GM18861 (cell line): ENCODE measurements at regions not wholly inside any gene's neighbourhood (a gene's known extent, or its start where the extent isn't known, plus 50 kb on each side); places are given as distances from the start of the nearest gene placed in this dataset.

ENCODE experiments used
- ATAC-seq: cut with Tn5 transposase; IDR thresholded peaks from one replicate; pipeline ENCODE4 v1.9.1; 2021; ENCODE audit not compliant: unreplicated experiment

DNA sequence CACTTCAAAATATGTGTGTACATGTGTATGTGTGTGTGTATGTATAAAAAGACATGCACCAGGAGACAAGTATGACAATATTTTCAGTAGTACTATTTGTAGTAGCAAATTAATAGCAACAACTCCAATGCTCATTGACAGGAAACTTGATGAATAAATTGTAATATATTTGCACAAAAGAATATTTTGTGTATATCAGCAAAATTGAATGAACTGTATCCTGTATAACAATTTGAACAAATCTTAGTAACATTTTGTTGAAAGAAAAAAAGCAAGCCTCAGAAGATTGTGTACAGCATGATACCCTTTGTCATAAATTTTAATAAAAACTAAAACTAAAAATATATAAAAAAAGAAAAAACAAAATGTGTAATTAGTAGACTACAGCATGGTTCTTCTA lies 1367.3 kb upstream of the TMEFF2 start:
- no peak for ATAC-seq

DNA sequence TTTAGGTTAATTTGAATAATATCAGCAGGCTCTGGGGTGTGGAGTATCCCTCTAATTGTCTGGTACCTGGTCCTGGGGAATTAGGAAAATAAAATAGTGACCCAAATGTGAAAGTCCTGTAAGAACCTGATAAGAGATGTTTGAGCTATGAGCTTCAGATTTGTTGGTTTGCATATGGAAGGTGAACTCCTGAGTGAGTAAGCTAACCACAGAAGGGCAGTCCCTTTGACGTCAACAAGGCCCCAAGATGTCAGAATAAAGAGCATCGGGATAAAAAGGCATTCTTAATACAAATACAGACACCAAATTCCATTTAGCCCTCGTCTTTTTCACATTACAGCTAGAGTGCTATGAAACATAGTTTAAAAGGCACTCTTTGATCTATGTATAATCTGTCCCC lies 1366.3 kb upstream of the TMEFF2 start:
- ATAC-seq: no peak

DNA sequence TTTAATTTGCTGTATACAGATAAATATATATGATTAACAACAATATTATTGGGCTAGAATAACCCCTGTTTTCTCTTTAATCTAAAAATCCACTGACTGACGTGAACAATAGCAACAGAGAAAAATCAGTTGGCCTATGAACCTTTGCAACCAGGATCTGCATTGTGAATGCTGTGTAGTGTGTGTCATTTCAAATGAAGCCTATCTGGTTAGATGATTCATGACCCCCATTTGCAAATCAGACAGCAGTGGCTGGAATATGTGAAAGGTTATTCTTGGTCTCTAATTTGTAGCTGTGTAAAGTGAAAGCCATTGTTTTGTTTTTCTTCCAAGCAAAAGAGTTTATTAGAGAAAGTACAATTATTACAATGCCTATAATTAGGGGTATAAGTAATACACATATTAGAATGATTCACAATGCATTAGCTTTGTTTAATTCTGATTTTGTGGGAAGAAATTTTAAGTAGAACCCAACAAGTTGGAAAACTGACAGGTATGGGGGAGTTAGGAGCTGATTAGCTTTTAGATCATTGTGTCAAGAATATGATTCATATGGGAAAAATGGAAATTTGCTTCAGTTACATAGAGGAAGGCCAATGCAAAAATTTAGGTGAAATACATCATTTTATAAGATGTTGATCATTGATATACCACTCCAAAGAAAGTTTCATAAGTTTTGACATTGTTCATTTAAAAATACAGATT lies 1362.2 kb upstream of the TMEFF2 start:
- no peak for ATAC-seq

DNA sequence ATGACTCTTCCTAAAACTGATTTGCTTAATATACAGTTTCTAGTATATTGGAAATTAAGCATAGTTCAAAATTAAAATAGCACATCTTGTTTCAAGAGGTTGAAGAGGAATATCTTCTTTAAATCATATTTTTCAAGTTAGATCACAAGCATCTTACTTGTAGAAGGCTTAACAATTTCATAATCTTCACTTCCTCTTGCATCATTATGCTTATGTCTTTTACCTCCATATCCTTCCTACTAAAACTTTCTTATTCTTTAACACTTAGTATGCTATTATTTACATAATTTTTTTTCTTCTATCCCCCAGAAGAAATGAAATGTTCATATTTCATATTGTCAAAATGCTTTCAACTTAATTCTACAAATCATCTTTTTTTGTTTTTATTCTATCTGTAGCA lies 1354.9 kb upstream of the TMEFF2 start:
- no peak for ATAC-seq

DNA sequence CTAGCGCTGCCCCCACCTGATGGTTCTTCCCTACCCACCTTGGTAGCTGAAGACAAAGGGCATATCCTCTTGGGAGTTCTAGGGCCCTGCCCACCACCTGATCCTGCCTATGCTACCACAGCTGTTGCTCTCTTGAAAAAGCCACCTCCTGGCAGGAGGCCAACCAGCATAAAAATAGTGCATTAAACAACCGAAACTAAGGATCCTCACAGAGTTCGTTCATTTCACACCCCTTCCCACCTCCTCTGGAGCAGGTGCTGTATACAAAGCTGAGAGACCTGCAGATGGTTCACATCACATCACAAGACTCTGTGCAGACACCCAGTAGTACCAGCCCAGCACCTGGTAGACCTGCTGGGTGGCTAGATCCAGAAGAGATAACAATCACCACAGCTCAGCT lies 1348.0 kb upstream of the TMEFF2 start:
- peak; percentile 38 for ATAC-seq

DNA sequence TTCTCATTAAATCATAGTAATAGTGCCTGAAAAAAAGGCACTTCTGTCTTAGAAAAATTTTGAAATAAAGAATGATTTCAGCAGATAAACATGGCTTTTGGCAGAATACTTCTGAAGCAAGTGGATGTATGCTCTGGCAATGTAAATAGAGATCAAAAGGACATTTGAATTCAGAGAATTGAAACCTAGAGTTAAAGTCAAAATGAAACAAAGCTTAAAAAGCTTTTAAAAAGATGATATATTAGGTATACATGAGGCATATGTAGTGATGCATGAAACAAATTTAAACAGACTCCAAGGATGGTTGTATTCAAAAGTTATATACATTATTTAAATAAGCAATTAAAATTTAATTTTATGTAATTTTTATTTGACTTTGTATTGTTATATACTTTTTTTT lies 1344.5 kb upstream of the TMEFF2 start:
- peak; percentile 99 for ATAC-seq

DNA sequence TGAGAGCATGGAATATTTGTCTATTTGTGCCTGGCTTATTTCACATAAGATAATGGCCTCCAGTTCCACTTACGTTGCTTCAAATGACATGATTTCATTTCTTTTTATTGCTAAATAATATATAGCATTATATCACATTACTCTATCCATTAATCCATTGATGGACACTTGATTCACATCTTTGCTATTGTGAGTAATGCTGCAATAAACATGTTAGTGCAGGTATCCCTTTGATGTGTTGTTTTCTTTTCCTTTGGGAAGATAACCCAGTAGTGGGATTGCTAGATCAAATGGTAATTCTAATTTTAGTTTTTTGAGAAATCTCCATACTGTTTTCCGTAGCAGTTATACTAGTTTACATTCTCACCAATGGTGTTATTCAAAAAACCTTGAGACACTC lies 1343.3 kb upstream of the TMEFF2 start:
- no peak for ATAC-seq

DNA sequence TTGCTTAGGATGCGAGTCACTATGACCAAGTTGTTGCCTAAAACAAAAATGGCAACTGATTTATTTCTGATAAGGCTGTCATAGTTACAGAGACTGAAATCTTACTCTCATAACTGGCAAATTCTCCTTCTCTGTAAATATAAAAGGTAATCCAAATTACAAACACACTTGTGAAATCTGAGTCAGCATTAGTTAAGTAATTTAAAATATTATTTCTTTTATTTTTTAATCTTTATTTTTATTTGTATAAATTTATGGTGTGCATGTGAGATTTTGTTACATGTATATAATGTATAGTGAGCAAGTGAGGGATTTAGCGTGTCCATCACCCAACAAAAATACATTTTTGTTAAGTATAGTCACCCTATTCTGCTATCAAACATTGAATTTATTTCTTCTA lies 1342.8 kb upstream of the TMEFF2 start:
- ATAC-seq: no peak

DNA sequence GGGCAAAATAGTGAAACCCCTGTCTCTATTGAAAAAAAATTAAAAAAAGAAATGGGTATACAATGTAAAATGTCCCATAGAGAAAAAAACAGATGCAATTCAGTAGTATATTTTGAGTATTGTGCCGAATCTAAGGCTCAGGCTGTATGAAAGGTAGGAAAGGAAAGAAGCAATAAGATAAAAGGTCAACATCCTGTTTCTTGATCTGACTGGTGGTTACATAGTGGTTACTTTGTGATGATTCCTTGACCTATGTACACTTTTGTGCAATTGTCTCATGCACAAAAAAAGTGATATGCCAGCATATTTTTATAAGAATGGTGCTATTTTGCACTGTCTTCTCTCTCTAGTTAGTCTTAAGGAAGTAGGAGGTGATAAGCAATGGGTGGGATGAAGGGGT lies 1333.7 kb upstream of the TMEFF2 start:
- no peak for ATAC-seq

DNA sequence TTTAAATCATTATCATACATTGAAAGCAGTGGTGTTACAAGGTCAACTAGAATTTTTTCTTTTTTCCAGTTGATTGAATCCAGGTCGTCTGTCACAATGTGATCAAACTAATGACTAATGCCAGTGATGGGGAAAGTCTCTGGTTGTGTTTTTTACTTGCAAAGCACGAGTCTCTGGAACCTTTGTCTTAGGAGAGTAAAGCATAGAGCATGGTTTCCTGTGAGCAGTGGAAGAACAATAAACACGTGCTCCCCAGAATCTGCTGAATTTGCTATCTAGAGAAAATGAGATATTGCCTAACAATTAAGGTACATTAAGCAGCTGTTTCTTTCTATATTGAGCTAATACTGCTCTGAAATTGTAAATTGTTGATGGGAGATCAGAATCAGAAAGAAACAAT lies 1332.4 kb upstream of the TMEFF2 start:
- ATAC-seq: no peak

DNA sequence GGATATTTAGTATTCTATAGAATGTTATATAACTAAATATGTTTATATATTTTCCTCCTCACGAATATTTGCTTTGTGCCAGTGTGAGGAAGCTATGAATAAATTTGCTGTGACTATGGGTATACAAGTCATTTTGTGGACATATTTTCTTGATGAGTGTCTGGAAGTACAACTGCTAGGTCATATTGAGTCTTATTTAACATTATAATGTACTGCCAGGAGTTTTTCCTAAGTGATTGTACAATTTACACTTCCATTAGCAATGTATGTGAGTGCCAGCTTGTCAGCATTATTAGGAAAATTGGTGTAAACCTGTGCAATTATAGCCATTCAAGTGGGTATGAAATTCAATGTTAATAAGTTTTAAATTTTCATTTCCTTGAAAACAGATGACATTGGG lies 1328.9 kb upstream of the TMEFF2 start:
- no peak for ATAC-seq

DNA sequence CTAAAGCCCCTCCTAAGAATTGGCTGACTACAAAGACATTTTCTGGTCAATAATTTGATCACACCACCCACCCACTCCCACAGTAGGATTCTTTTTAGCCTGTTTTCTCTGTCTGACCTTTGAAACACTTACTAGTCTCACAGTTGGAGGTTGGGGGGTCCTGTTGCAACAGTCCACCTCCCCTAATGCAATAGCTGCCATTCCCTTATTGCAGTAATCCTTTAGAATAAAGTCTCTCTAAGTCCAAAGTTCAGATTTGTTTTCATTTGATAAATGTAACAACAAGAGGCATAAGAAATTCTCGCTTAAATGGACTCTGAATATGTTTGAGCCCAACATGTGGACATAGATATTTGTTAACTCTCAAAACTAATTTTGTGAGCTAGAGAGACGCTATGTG lies 1326.8 kb upstream of the TMEFF2 start:
- ATAC-seq: no peak

DNA sequence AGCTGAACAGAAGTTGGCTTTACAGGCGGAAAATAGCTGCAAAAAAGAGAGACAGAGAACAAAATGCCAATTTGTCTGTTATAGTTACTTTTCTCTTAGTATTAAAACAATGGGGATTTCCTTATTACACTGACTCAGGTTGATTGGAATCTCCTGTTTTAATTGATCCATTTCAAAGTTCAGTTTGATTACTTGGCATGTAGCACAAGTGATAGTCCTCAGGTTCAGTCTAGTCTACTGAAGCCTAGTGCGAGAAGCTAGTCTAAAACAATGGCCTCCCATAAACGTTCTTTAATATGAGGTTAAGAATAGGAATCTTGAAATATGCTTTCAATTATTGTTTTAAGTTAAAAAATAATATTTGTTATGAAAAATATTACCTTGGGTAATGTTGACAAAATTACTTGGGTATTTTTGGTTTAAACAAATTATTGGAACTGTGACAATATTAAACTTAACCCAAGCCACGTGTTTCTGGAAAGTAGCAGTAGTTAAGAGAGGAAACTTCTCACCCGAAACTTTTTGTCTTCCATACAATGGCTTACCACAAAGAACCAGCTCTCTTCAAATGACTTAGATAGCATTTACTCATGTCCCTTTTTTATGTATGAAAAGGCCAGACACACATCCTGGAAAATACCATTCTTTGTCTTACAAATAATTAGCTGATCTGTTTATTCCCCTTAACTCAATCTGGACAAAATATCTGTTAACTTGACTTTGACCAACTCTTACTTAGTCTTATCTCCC lies 1326.2 kb upstream of the TMEFF2 start:
- no peak for ATAC-seq

DNA sequence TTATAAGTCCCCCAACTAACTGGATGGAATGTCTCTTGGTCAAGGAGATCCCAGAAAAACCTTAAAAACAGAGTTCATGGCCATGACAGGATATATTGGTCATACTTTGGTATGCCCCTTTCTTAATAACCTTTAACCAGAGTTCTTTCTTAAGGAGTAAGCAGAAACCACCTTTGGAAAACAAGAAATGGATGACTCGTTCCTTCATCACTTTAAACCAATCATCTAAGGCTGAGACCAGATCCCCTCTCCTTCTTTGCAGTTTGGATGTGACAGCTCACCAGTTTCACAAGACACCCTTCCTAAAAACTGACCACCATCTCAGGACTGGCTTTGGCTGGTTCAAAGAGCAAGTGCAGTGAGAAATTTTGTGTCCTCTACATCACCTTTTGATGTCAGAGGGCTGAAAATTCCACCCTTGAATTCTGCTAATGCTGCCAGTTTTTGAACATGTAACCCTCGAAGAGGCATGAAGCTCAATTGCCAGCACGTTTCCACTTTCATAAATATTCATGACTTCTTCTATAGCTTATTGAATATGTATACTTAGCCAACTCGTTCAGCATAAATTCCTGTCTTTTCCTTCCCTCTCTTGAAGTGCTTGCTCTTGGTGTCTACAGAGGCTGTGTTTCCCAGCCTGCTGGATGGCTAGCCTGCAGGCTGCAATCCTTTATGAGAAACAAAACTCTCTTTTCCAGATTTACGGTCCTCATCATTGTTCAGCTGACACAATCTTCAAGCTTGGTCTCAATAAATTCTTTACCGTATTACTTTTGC lies 1323.5 kb upstream of the TMEFF2 start:
- no peak for ATAC-seq

DNA sequence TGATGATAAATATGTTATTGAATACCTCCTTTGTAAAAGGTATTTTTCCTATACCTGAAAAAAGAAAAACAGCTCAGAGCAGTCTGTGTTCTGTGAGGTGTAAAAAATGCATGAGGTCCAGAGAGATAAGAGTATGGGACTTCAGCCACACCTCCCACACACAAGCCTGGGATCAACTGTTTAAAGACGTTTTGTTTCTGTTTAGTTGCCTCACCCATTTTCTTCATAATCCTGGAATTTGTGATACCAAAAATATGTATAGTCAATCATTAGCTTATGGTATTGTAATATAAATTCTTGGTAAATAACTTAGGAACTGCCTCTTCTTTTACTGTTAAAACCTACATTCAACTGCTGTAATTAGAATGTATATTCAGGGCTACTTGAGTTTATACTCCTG lies 1322.9 kb upstream of the TMEFF2 start:
- ATAC-seq: no peak

DNA sequence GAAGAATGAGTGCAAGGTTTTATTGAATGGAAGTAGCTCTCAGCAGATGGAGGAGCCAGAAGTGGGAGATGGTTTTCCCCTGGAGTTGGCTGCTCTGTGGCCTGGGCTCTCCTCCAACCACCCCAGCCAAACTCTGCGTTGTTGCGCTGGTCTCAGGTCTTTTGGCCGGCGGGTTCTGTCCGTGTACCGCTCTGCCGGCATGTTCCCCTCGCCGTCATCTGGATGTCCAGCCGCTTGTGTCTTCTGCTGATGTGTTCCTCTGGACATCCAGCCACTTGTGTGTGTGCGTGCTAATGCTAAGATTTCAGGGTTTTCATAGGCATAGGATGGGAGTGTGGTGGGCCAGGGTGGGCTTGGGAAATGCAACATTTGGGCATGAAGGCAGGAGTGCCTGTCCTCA lies 1311.3 kb upstream of the TMEFF2 start:
- ATAC-seq: no peak

DNA sequence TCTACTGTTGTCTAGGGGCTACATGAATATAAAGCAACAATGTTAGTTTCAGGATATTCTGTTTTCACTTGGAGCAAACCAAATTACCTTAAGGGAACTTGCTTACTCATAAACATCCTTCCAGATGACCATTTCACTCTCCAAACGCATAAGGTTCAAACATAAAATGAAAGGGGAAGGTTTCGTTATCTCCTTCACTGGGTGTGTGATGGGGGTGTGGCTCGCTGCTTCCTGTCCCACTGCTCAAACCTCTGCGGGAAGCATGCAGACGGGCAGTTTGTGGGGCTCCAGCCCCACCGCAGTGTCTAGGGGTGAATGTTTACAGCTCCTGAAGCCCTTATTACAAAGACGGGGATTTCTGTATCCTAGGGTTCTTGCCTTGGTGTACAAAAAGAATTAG lies 1310.9 kb upstream of the TMEFF2 start:
- ATAC-seq: no peak

DNA sequence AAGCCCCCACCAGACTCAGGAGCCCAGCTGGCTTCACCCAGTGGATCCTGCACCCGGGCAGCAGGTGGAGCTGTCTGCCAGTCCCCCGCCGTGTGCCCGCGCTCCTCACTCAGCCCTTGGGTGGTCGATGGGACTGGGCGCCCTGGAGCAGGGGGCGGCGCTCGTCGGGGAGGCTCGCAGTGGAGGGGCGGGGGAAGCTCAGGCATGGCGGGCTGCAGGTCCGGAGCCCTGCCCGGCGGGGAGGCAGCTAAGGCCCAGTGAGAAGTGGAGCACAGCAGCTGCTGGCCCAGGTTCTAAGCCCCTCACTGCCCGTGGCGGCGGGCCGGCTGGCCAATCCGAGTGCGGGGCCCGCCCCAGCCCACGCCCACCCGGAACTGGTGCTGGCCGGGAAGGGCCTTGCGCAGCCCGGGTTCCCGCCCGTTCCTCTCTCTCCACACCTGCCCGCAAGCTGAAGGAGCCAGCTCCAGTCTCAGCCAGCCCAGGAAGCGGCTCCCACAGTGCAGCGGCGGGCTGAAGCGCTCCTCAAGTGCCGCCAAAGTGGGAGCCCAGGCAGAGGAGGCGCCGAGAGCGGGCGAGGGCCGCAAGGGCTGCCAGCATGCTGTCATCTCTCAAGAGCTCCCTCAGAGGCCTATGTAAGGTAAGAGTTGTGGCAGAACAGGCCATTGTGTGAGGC lies 1307.8 kb upstream of the TMEFF2 start:
- ATAC-seq: no peak

DNA sequence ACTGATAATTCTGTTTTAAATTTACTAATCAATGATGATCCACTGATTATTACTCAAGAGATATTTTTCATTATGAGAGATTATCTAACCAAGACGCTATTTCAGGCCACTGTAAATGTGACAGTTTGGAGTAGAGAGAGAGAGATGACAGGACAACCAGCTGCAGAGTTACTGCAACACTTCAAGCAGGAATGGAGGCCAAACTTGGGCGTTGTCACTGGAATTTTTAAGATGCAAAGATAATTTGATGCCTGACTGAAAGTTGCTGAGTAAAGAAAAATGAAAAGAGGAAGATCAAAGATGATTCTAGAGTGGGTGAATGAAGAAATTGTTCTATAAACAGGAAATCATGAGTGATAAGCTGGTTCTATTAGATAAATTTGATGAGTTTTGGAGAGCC lies 1302.1 kb upstream of the TMEFF2 start:
- ATAC-seq: no peak

DNA sequence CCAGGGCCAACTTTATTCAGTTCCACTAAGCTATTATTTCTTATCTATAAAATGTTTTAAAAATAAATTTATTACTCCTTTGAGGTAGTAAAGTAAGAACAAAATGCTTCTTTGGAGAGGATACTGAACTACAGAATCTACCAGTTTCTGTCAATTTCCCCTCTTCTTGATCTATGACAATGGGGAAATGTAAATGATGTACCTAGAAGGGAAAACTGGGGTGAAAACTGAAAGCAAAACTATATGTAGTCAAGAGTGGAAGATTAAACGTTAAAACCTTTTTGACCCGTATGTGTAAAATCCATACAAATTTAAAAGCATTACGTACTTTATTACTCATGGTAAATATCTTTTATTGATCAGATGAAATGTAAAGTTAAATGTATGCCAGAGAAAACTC lies 1287.8 kb upstream of the TMEFF2 start:
- peak; percentile 98 for ATAC-seq

DNA sequence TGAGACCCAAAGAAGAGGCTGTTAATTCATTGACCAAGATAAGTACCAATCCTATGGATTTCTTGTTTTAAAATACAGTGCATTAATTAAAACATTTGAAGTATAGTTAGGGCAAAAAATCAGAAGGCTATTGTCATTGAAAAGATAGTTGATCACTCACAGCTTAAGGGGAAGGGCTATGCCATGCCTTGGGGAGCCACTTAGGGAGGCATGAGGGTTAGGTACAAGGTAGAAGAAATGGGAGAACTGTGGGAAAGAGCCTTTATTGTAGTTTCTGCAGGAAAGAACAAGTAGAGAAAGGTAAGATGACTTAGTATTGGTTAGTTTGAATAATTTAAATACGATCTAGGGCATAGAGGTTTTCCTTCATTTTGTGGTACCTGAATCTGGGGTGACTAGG lies 1285.5 kb upstream of the TMEFF2 start:
- no peak for ATAC-seq
